Hindlimb muscle (tissue), 1 donor: ENCODE measurements at regions not wholly inside any gene's neighbourhood (a gene's known extent, or its start where the extent isn't known, plus 50 kb on each side); places are given as distances from the start of the nearest gene placed in this dataset.
"Not testable (repeated sequence)": the region's sequence is repeated elsewhere in the genome, so short reads cannot be mapped to it uniquely, and the experiment has no call there.

Experiments
- DNase-seq: peaks from one replicate; pipeline ENCODE4 v3.0.0-alpha.2; 2013

GRCh38 chr1:60913708-60914107 is 168.7 kb upstream of the NFIA start:
- not testable (repeated sequence) for DNase-seq

- DNase-seq = no peak
Measured at GRCh38 chr1:60913039-60913438, 169.3 kb upstream of the NFIA start.

- no peak for DNase-seq
Measured at GRCh38 chr1:60911966-60912697, 170.2 kb upstream of the NFIA start.

GRCh38 chr1:60908159-60908558 is 174.2 kb upstream of the NFIA start:
- no peak for DNase-seq

- DNase-seq = no peak
Measured at GRCh38 chr1:60906526-60906925, 175.8 kb upstream of the NFIA start.

GRCh38 chr1:60906039-60906438 is 176.3 kb upstream of the NFIA start:
- no peak for DNase-seq

GRCh38 chr1:60904099-60904851 is 178.1 kb upstream of the NFIA start:
- DNase-seq = peak; percentile 66

- DNase-seq = peak; percentile 76
Measured at GRCh38 chr1:60903591-60903990, 178.8 kb upstream of the NFIA start.

- no peak for DNase-seq
Measured at GRCh38 chr1:60899464-60899863, 182.9 kb upstream of the NFIA start.

- DNase-seq = no peak
Measured at GRCh38 chr1:60898987-60899386, 183.4 kb upstream of the NFIA start.

GRCh38 chr1:60898413-60898812 is 183.9 kb upstream of the NFIA start:
- no peak for DNase-seq

GRCh38 chr1:60896701-60897363 is 185.5 kb upstream of the NFIA start:
- DNase-seq = no peak

- no peak for DNase-seq
Measured at GRCh38 chr1:60895701-60896100, 186.7 kb upstream of the NFIA start.

- no peak for DNase-seq
Measured at GRCh38 chr1:60895252-60895651, 187.1 kb upstream of the NFIA start.

GRCh38 chr1:60894741-60895140 is 187.6 kb upstream of the NFIA start:
- no peak for DNase-seq

- DNase-seq = no peak
Measured at GRCh38 chr1:60894130-60894529, 188.2 kb upstream of the NFIA start.

GRCh38 chr1:60893136-60893930 is 189.0 kb upstream of the NFIA start:
- no peak for DNase-seq

- no peak for DNase-seq
Measured at GRCh38 chr1:60891765-60892164, 190.6 kb upstream of the NFIA start.

GRCh38 chr1:60891281-60891680 is 191.1 kb upstream of the NFIA start:
- no peak for DNase-seq

GRCh38 chr1:60890664-60891063 is 191.7 kb upstream of the NFIA start:
- no peak for DNase-seq

GRCh38 chr1:60889709-60890108 is 192.7 kb upstream of the NFIA start:
- DNase-seq = no peak

GRCh38 chr1:60888126-60888525 is 194.2 kb upstream of the NFIA start:
- no peak for DNase-seq

GRCh38 chr1:60886793-60887331 is 195.5 kb upstream of the NFIA start:
- DNase-seq = no peak
